AG04449 (cell line): ENCODE measurements at regions not wholly inside any gene's neighbourhood (a gene's known extent, or its start where the extent isn't known, plus 50 kb on each side); places are given as distances from the start of the nearest gene placed in this dataset.
A peak's percentile ranks its signal among the peaks of the same experiment; 100 is the strongest.

Source experiments
- CTCF ChIA-PET: fragments of 350-600 bp; formaldehyde crosslinking; extraction: SDS; loops from one replicate; lab custom pipeline; 2021; ENCODE audit warnings: antibody characterized with exemption; lab: Yijun Ruan, JAX
- POLR2A ChIA-PET: fragments of 400-600, 350-600 bp; formaldehyde crosslinking; extraction: SDS; loops from one replicate; lab custom pipeline; 2020; ENCODE audit warnings: antibody characterized with exemption, inconsistent platforms; lab: Yijun Ruan, JAX
- DNase-seq: peaks from one replicate; pipeline ENCODE4 v3.0.0-alpha.2; 2010; ENCODE audit warnings: low read depth, low spot score
- H3K4me3 ChIP-seq: 2 replicates; pipeline ENCODE4 v1.5.1; 2011; ENCODE audit warnings: low read depth, mild to moderate bottlenecking, control low read depth, low read length
- CTCF ChIP-seq: IDR thresholded peaks from one replicate; pipeline ENCODE4 v1.5.1; 2011; ENCODE audit warnings: mild to moderate bottlenecking, moderate library complexity, low read length, control low read depth, inconsistent platforms; ENCODE audit not compliant: insufficient read depth; ENCODE audit errors: missing control alignments

- POLR2A ChIA-PET, result no interaction called here
- no peak for DNase-seq
- TF ChIP-seq CTCF, result no peak
- CTCF ChIA-PET, result interaction anchor here (0.6 to 1.2 kb wide), 2 partner anchors 11 to 12 kb away, joined by 3 read pairs; no protein-coding TSS in a partner anchor
- H3K4me3 ChIP-seq, result no peak overlapping the region
Observed at GRCh38 chr15:56839641-56840040, 78.8 kb upstream of the TCF12 start.

DNA sequence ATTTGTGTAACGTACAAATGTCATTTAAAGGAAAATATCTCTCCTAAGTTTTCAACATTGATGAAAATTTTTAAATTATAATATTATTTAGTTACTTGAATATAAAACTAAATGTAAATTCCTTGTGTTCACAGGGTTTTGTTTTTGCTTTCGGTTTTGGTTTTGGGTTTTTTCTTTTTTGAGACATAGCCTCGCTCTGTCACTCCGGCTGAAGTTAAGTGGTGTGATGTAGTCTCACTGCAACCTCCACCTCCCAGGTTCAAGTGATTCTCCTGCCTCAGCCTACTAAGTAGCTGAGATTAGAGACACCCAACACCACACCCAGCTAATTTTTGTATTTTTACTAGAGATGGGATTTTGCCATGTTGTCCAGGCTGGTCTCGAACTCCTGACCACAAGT lies 79.3 kb upstream of the TCF12 start:
- TF ChIP-seq CTCF, result no peak
- ChIA-PET POLR2A (no interaction called here), CTCF (no interaction called here)
- no peak for DNase-seq
- no peak overlapping the region for H3K4me3 ChIP-seq

DNA sequence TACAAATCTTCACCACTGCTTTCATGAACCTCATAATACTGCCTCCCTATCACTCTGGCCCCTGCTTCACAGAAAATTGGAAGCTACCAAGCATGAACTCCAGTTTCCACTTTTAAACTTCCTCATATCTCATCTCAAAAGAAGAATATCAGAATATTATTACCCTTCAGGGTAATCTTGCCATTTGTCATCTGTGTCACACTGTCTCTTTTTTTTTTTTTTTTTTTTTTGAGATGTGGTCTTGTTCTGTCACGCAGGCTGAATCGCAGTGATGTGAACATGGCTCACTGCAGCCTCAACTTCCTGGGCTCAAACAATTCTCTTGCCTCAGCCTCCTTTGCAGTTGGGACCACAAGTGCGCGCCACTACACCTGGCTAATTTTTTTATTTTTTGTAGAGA lies 80.4 kb upstream of the TCF12 start:
- CTCF ChIA-PET, result interaction anchor here (1.1 kb wide), 1 partner anchor 349 kb away, joined by 3 read pairs; no protein-coding TSS in a partner anchor
- DNase-seq, result no peak
- H3K4me3 ChIP-seq, result no peak overlapping the region
- POLR2A ChIA-PET, result no interaction called here
- TF ChIP-seq CTCF, result no peak

- ChIA-PET POLR2A (no interaction called here), CTCF (interaction anchor here (0.6 to 1.6 kb wide), 3 partner anchors 15 to 348 kb away, joined by 3 to 5 read pairs (median 3); no protein-coding TSS in a partner anchor)
- H3K4me3 ChIP-seq, result no peak overlapping the region
- peak; percentile 19 for DNase-seq
- TF ChIP-seq CTCF, result no peak
Observed at GRCh38 chr15:56837273-56837672, 81.2 kb upstream of the TCF12 start.

GRCh38 chr15:56835718-56836171 lies 82.7 kb upstream of the TCF12 start:
- ChIA-PET CTCF (no interaction called here), POLR2A (no interaction called here)
- DNase-seq, result no peak
- H3K4me3 ChIP-seq, result no peak overlapping the region
- no peak for TF ChIP-seq CTCF

DNA sequence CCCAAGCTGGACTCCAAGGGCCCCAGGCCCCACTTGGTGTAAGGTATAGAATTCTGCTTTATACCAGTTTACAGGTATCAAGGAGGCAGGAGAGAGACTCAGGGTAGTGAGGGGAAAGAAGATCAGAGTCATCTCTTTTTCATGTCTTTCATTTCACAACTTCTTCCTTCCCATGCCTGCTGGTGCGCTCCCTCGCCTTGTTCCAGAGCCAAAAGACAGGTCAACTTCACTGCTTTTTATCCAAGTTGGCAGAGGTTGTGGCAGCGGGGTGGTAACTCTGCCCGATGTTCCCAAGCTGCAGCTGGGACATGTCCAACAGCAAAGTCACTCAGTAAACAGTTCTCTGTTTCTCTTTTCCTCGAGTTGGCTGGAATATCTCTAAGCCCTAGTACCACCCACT lies 86.3 kb upstream of the TCF12 start:
- POLR2A ChIA-PET, result no interaction called here
- CTCF ChIA-PET, result interaction anchor here (1.0 to 3.7 kb wide), 4 partner anchors 10 to 337 kb away, joined by 3 to 24 read pairs (median 3); no protein-coding TSS in a partner anchor
- TF ChIP-seq CTCF, result no peak

More for the DNA sequence above, 86.3 kb upstream of the TCF12 start:
- DNase-seq, result no peak
- H3K4me3 ChIP-seq, result no peak overlapping the region; the same call in 1 of the 2 replicates
